ENCODE measurements at regions not wholly inside any gene's neighbourhood (a gene's known extent, or its start where the extent isn't known, plus 50 kb on each side); places are given as distances from the start of the nearest gene placed in this dataset.

GRCh38 chr18:52046842-52047241, 293.2 kb upstream of the DCC start:
- no peak overlapping the region for H3K27ac ChIP-seq
- H3K4me3 ChIP-seq = no peak overlapping the region
- peak in 1 of 2 donors; percentile 18 for DNase-seq
- H3K27me3 ChIP-seq = no peaks in the 10 kb centered on the region
- no peaks in the 10 kb centered on the region for H3K9me3 ChIP-seq
- TF ChIP-seq EP300 (IDR thresholded peaks at IDR 0.05) = no peak
- no peak for TF ChIP-seq POLR2AphosphoS5 (IDR thresholded peaks at IDR 0.05)
- no peak for TF ChIP-seq POLR2A (IDR thresholded peaks at IDR 0.05)
- TF ChIP-seq CTCF (IDR thresholded peaks at IDR 0.05) = no peak
- H3K4me1 ChIP-seq = no peaks in the 10 kb centered on the region
- intact Hi-C loops (cut with DNase I; ENCODE audit: low total_unique reads) = no loop called here
- 54 to 70% (median 63%) methylated on average over 4 of the region's 4 CpGs for WGBS, 5 donors
- no peaks in the 10 kb centered on the region for H3K36me3 ChIP-seq

DNA sequence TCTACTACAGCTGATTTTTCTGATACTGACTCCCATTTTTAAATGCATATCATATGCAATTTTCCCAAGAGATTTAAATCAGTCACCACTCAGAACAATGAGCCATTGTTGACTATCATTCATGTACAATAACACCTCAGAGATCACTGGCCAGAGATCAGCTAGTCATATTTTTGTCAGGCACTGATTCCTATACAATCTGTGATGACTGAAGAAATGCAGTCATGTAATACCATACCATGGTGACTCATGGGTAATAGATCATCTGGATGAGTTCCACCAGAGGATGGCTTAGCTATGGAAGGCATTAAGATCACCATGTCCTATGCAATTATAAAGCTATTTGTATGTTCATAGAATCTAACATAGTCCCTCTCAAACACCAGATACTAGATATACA, 285.7 kb upstream of the DCC start:
- Histone ChIP-seq H3K9me3 (peaks cover 0 to 20% (median 2%) of the 10 kb centered on the region in 4 donors), H3K36me3 (no peaks in the 10 kb centered on the region)

GRCh38 chr18:52060607-52061304, 279.2 kb upstream of the DCC start:
- Histone ChIP-seq H3K36me3 (no peaks in the 10 kb centered on the region), H3K4me1 (no peaks in the 10 kb centered on the region), H3K4me3 (no peak overlapping the region), H3K9me3 (peaks cover 0 to 35% (median 7%) of the 10 kb centered on the region in 4 donors), H3K27me3 (no peaks in the 10 kb centered on the region), H3K27ac (no peak overlapping the region)
- no peak for DNase-seq
- intact Hi-C loops (cut with DNase I; ENCODE audit: low total_unique reads) = no loop called here
- TF ChIP-seq CTCF (IDR thresholded peaks at IDR 0.05) (no peak), EP300 (IDR thresholded peaks at IDR 0.05) (no peak), POLR2AphosphoS5 (IDR thresholded peaks at IDR 0.05) (no peak), POLR2A (IDR thresholded peaks at IDR 0.05) (no peak)
- 17 to 29% (median 26%) methylated on average over 4 of the region's 4 CpGs for WGBS, 5 donors

More for the DNA sequence above, 285.7 kb upstream of the DCC start:
- no peaks in the 10 kb centered on the region for H3K27me3 ChIP-seq
- intact Hi-C loops (cut with DNase I; ENCODE audit: low total_unique reads) = no loop called here
- H3K4me3 ChIP-seq = no peak overlapping the region
- no peak for DNase-seq
- no peaks in the 10 kb centered on the region for H3K4me1 ChIP-seq
- TF ChIP-seq POLR2AphosphoS5 (IDR thresholded peaks at IDR 0.05) (no peak), CTCF (IDR thresholded peaks at IDR 0.05) (no peak), EP300 (IDR thresholded peaks at IDR 0.05) (no peak), POLR2A (IDR thresholded peaks at IDR 0.05) (no peak)
- no peak overlapping the region for H3K27ac ChIP-seq

GRCh38 chr18:52063923-52064322, 276.1 kb upstream of the DCC start:
- Histone ChIP-seq H3K27ac (no peak overlapping the region), H3K4me3 (no peak overlapping the region), H3K36me3 (no peaks in the 10 kb centered on the region), H3K27me3 (no peaks in the 10 kb centered on the region), H3K9me3 (peaks cover 0 to 33% (median 11%) of the 10 kb centered on the region in 4 donors), H3K4me1 (no peaks in the 10 kb centered on the region)
- intact Hi-C loops (cut with DNase I; ENCODE audit: low total_unique reads) = no loop called here
- no peak for TF ChIP-seq POLR2A (IDR thresholded peaks at IDR 0.05)
- TF ChIP-seq CTCF (IDR thresholded peaks at IDR 0.05) = no peak
- TF ChIP-seq POLR2AphosphoS5 (IDR thresholded peaks at IDR 0.05) = no peak
- no peak for TF ChIP-seq EP300 (IDR thresholded peaks at IDR 0.05)
- 21 to 50% (median 37%) methylated on average over 2 of the region's 2 CpGs for WGBS, 5 donors
- no peak for DNase-seq

Measured in stomach (tissue), 8 donors.